Activated CD8-positive, alpha-beta T cell treated with anti-CD3 and anti-CD28 coated beads for 36 hours (primary cell): ENCODE measurements at regions not wholly inside any gene's neighbourhood (a gene's known extent, or its start where the extent isn't known, plus 50 kb on each side); places are given as distances from the start of the nearest gene placed in this dataset.

Experiments used
- ATAC-seq: fragments of 200-7000 bp; cut with Tn5 transposase; one replicate; pipeline ENCODE4 v1.10.0; 2021; ENCODE audit warnings: mild to moderate bottlenecking, moderate library complexity
- CTCF ChIA-PET: fragments of 350-600 bp; sonication (Branson Sonifier 250); formaldehyde crosslinking; loops from one replicate; lab custom pipeline; 2021; ENCODE audit warnings: antibody characterized with exemption; lab: Charles Lee
- POLR2A ChIA-PET: fragments of 350-600 bp; sonication (Branson Sonifier 250); formaldehyde crosslinking; loops from one replicate; lab custom pipeline; 2021; ENCODE audit warnings: antibody characterized with exemption; lab: Charles Lee
- DNase-seq: peaks from one replicate; pipeline ENCODE4 v3.0.0-alpha.2; 2020
- H3K27ac Mint-ChIP-seq: one replicate; pipeline ENCODE4 v1.8.0; 2021; ENCODE audit warnings: mild to moderate bottlenecking, mixed read lengths
- H3K27me3 Mint-ChIP-seq: one replicate; pipeline ENCODE4 v1.8.0; 2021; ENCODE audit warnings: mixed read lengths
- H3K36me3 Mint-ChIP-seq: one replicate; pipeline ENCODE4 v1.8.0; 2021; ENCODE audit warnings: low read depth, mixed read lengths
- H3K4me1 Mint-ChIP-seq: one replicate; pipeline ENCODE4 v1.8.0; 2021; ENCODE audit warnings: low read depth, mixed read lengths
- H3K4me3 Mint-ChIP-seq: one replicate; pipeline ENCODE4 v1.8.0; 2021; ENCODE audit warnings: mild to moderate bottlenecking, moderate library complexity, mixed read lengths
- H3K9me3 Mint-ChIP-seq: one replicate; pipeline ENCODE4 v1.8.0; 2021; ENCODE audit warnings: mixed read lengths
- intact Hi-C: fragments of 100-400 bp; cut with micrococcal nuclease; formaldehyde crosslinking; loops from one replicate; pipeline ENCODE4 v1.10.0; 2022
- TF ChIP-seq, protein P1 (sequence below): fragments of 200-600 bp; IDR thresholded peaks from one replicate; pipeline ENCODE4 v1.8.0; 2022; ENCODE audit warnings: antibody characterized with exemption, mild to moderate bottlenecking

DNA sequence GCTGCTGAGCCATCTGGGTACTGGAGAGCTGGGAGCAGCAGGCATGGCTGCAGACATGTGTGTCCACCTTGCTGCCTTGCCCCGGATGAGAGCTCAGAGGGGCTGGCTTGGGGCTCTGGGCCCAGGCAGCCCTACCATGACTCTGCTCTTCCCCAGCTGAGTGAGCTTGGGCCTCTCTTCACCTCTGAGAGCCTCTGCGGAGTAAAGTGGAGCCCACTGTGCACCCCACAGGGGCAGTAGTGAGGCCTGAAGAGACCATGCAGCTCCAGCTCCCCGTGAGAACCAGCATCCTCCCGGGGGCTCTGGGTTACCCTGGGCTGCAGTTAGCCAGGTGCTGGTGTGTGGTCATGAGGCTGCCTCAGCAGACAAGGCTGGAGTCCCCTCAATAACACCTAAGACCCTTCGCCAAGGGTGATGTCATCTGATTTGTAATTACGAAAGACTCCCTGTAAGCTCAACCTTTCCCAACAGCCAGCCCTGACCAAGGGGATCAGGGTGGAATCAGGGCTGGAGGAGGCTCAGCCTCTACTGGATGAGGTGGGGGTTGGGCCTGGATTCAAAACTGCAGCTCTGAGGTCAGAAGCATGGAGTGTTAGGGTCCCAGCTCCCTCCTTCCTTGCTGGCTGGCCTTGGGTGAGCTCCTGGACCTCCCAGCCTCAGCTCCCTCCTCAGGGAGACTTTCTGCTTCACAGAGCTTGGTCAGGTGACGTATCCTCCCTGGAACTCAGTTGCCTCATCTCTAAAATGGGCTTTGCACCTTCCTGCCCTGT, 308.0 kb downstream of the MATN1 start:
- no peaks in the 10 kb centered on the region for H3K4me1 Mint-ChIP-seq
- no peak overlapping the region for H3K27ac Mint-ChIP-seq
- no peak for DNase-seq
- CTCF ChIA-PET = interaction anchor here (1.3 kb wide), 1 partner anchor 35 kb away, joined by 4 read pairs; no protein-coding TSS in a partner anchor
- POLR2A ChIA-PET = no interaction called here
- no peak for ATAC-seq
- intact Hi-C loops = no loop called here
- no peaks in the 10 kb centered on the region for H3K9me3 Mint-ChIP-seq
- H3K36me3 Mint-ChIP-seq = no peaks in the 10 kb centered on the region
- H3K4me3 Mint-ChIP-seq = no peak overlapping the region
- no peaks in the 10 kb centered on the region for H3K27me3 Mint-ChIP-seq
- TF ChIP-seq, protein P1, sequence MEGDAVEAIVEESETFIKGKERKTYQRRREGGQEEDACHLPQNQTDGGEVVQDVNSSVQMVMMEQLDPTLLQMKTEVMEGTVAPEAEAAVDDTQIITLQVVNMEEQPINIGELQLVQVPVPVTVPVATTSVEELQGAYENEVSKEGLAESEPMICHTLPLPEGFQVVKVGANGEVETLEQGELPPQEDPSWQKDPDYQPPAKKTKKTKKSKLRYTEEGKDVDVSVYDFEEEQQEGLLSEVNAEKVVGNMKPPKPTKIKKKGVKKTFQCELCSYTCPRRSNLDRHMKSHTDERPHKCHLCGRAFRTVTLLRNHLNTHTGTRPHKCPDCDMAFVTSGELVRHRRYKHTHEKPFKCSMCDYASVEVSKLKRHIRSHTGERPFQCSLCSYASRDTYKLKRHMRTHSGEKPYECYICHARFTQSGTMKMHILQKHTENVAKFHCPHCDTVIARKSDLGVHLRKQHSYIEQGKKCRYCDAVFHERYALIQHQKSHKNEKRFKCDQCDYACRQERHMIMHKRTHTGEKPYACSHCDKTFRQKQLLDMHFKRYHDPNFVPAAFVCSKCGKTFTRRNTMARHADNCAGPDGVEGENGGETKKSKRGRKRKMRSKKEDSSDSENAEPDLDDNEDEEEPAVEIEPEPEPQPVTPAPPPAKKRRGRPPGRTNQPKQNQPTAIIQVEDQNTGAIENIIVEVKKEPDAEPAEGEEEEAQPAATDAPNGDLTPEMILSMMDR = no peak

DNA sequence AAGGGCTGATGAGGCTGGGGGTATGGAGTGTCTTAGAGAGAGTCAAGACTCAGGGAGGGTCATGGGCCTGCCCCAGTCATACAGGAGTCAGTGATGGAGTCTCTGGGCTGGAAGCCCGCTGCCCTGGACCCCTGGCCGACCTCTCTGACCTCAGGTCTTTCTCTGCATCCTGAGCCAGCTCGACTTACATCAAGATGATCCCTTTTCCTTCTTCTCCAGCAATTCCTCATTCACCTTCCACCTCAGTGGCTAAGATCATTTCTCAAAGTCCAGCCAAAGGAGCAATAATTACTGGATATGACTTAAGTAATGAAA, 308.6 kb downstream of the MATN1 start:
- ATAC-seq = no peak
- ChIA-PET POLR2A (no interaction called here), CTCF (interaction anchor here (1.3 kb wide), 1 partner anchor 34 kb away, joined by 4 read pairs; no protein-coding TSS in a partner anchor)
- H3K36me3 Mint-ChIP-seq = no peaks in the 10 kb centered on the region
- TF ChIP-seq, protein P1 = no peak
- no peaks in the 10 kb centered on the region for H3K27me3 Mint-ChIP-seq
- no peak for DNase-seq
- intact Hi-C loops = no loop called here
- H3K9me3 Mint-ChIP-seq = no peaks in the 10 kb centered on the region
- H3K4me3 Mint-ChIP-seq = no peak overlapping the region
- H3K4me1 Mint-ChIP-seq = no peaks in the 10 kb centered on the region
- H3K27ac Mint-ChIP-seq = no peak overlapping the region

DNA sequence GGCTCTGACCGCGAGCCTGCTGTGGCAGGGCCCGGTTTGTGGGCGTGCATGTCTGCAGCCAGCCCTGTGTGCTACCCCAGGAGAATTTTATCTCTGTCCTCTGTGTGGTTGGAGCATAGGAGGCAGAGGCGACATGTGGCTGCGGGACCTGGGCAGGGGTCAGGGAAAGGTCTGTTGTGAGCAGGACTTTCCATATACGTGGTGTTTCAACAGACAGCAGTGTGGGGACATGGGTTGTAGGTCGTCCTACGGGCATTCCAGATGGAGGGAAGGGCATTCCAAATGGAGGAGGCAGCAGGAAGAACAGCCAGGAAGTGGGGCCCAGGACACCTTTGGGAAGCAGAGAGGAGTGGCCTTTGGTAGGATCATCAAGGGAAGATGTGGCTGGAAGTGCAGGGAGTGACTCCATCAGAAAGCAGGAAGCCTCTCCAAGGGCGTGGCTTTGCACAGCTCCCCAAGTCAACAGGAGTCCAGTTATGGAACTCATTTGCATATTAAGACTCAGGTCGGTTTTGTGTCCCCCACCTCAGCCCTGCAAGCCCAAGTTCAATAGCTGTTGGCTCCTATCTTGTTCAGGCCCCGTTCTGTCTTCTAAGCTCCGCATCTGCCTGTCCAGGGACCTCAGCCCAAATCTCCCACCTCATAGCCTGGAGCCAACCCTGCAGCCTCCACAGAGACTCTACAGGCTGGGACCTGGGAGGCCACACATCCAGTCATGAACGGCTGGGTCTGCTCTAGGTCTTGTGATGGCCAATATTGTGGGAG, 309.1 kb downstream of the MATN1 start:
- Mint-ChIP-seq H3K9me3 (no peaks in the 10 kb centered on the region), H3K4me3 (no peak overlapping the region), H3K27me3 (peaks cover 2% of the 10 kb centered on the region), H3K4me1 (no peaks in the 10 kb centered on the region), H3K36me3 (no peaks in the 10 kb centered on the region), H3K27ac (no peak overlapping the region)
- ATAC-seq (no peak), DNase-seq (no peak)
- POLR2A ChIA-PET = no interaction called here
- TF ChIP-seq, protein P1 = no peak
- CTCF ChIA-PET = interaction anchor here (1.3 kb wide), 1 partner anchor 34 kb away, joined by 4 read pairs; no protein-coding TSS in a partner anchor
- intact Hi-C loops = no loop called here

DNA sequence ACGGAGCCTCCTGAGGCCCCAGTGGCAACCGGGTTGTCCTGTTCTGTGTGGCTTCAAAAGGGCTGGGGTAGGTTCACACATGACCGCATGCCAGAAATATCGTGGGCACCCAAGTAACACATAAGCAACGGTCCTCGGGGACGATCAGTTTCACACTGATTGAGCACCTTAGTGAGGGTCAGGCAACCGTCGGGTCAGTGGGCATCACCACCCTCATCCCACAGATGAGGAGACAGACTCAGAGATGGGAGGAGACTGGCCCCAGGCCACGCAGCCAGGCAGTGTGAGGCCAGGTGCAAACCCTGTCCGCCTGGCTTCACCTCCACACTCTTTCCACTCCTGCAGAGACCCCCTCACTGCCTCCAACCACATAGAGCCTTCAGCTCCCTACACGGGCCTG, 309.8 kb downstream of the MATN1 start:
- Mint-ChIP-seq H3K9me3 (no peaks in the 10 kb centered on the region), H3K4me3 (no peak overlapping the region), H3K36me3 (no peaks in the 10 kb centered on the region), H3K27me3 (peaks cover 2% of the 10 kb centered on the region), H3K27ac (no peak overlapping the region), H3K4me1 (no peaks in the 10 kb centered on the region)
- ChIA-PET CTCF (no interaction called here), POLR2A (no interaction called here)
- TF ChIP-seq, protein P1 = no peak
- intact Hi-C loops = no loop called here
- no peak for DNase-seq
- ATAC-seq = no peak

DNA sequence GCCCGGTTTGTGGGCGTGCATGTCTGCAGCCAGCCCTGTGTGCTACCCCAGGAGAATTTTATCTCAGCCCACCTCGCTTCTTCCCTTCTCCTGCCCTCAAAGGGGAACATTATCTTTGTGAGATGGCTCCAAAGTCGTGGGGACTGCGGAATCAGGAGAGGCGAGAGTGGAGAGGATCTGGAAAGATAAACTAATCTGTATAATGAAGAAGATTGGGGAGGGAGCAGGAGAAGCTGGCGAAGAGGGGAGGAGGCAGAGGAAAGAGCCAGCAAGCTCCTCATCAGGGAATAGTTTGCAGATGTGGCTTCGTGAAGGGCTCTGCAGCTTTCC, 310.3 kb downstream of the MATN1 start:
- Mint-ChIP-seq H3K27me3 (peaks cover 2% of the 10 kb centered on the region), H3K4me3 (no peak overlapping the region), H3K36me3 (no peaks in the 10 kb centered on the region), H3K4me1 (no peaks in the 10 kb centered on the region), H3K9me3 (no peaks in the 10 kb centered on the region), H3K27ac (no peak overlapping the region)
- TF ChIP-seq, protein P1 = no peak
- DNase-seq (no peak), ATAC-seq (no peak)
- intact Hi-C loops = no loop called here
- POLR2A ChIA-PET = no interaction called here
- CTCF ChIA-PET = no interaction called here
